ES-I3 (cell line): ENCODE measurements at regions not wholly inside any gene's neighbourhood (a gene's known extent, or its start where the extent isn't known, plus 50 kb on each side); places are given as distances from the start of the nearest gene placed in this dataset.
A peak's percentile ranks its signal among the peaks of the same experiment; 100 is the strongest.

Experiments used
- H3K36me3 ChIP-seq: 2 replicates; pipeline ENCODE4 v1.6.1; 2013; ENCODE audit warnings: mild to moderate bottlenecking, low read length, control low read depth, moderate library complexity; ENCODE audit not compliant: insufficient read depth
- H3K4me1 ChIP-seq: 2 replicates; pipeline ENCODE4 v1.6.1; 2013; ENCODE audit warnings: mild to moderate bottlenecking, control low read depth, low read length; ENCODE audit not compliant: insufficient read depth
- H3K9ac ChIP-seq: 2 replicates; pipeline ENCODE4 v1.6.1; 2013; ENCODE audit warnings: low read depth, mild to moderate bottlenecking, low read length, moderate library complexity
- H3K9me3 ChIP-seq: 2 replicates; pipeline ENCODE4 v1.6.1; 2013; ENCODE audit warnings: mild to moderate bottlenecking, low read length, moderate library complexity; ENCODE audit not compliant: control insufficient read depth, insufficient read depth

DNA sequence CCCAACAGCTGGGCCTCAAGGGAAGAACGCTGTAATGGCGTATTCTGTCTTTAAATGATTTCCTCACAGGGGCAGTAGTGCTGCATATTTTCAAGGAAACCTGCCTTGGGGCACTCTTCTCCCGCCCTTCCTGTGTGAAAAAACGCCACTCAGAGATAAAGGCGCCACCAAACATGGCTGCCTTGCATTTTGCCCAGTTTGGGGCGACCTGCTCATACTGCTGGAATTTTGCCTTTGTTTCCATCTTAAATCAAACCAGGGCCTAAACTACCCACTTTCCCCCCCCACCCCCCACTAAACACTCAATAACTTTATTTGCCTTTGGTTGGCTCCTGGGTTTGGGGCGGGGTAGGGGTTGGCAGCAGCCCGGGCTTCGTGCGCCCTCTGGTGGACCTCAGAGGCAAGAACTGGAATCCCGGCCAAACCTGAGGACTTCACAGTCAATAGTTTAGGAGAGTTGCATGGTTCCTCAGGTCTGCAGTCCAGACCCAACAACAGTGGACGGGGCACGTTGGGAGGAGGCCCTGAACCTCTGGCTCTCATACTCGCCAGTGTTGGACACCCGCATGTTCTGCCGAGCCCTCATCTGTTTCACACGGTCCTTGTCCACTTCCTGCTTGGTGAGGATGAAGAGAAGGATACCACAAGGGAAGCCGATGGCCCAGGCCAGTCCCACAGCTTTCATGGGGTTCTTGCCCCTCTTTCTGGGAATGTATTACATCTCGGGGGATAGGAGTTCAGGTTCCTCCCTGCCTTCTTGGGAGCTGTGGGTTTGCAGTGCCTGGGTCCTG is 220.1 kb upstream of the STK26 start:
- Histone ChIP-seq H3K9me3 (peaks cover 3% of the 10 kb centered on the region; the same call in 1 of the 2 replicates), H3K36me3 (peaks cover 10% of the 10 kb centered on the region), H3K4me1 (peaks cover 4% of the 10 kb centered on the region; the same call in 1 of the 2 replicates), H3K9ac (no peak overlapping the region; the same call in 1 of the 2 replicates)

DNA sequence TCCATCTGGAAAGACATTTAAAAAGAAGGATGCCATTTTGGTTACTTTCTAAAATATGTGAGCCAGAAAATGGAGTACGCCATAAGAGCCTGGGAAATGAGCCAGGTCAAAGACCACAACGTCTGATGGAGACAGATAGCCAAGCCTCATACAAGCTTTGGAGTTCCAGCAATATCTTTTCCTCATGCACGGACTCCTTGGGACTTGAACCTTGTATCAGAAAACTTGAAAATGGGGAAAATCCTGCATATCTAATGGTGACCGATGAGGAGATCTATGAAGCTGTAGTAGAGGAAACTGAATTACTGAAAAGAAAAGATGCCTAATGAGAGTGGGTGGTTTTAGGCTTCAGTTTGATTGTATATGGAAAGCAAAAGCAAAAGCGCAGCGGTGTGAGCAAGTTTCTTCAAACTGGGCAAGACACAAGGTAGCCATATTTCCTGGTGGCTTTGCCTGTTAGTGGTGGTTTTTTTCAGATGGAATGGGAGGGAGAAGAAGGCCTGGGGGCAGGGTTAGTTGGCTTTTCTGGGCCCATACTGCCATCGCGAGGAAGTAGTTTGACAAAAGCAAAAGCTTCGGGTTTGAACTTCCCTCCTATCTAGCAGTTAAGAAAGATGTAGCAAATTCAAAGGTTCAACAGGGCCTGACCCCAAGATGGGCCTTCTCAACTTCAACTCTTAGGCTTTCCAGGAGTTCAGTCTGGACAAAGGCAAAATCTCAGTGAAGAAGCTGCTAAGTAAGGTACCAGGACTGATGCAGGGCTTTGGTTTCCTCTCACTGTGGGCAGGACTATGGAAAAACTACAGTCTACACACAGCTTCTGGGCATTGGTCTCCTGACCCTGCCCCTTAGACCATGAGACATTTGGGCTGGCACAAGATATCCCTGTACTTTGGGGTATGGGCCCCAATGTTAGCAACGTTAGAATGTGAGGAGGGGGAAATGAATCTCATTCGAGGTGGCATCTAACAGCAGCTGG is 210.0 kb upstream of the STK26 start:
- Histone ChIP-seq H3K36me3 (peaks cover 24% of the 10 kb centered on the region), H3K9me3 (peaks cover 12% of the 10 kb centered on the region), H3K4me1 (no peaks in the 10 kb centered on the region), H3K9ac (no peak overlapping the region)

DNA sequence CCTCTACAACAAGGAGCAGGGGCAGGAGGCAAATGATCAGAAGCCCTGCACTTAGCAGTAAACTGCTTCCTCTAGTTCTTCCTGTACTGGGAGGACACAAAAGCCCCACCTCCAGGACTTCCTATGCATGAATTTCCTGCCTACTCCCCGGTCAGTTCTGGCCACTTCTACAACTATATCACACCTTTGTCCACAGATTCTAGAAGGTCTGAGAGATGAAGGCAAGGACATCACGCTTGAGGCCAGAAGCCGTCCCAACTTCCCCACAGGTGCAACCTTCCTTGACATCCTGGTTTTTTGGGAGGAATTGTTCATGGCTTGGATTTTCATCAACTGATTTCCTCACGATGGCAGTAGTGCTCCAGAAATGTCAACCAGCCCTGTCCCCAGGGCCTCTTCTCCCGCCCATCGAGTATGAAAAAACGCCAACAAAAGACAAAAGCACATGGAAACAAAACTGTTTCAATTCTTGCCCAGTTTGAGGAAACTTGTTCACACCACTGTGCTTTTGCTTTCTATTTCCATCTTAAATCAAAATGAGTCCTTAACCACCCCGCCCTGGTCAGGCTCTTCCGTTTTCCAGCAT is 206.5 kb upstream of the STK26 start:
- Histone ChIP-seq H3K9ac (no peak overlapping the region), H3K9me3 (peaks cover 12% of the 10 kb centered on the region), H3K36me3 (peaks cover 39% of the 10 kb centered on the region), H3K4me1 (no peaks in the 10 kb centered on the region)

DNA sequence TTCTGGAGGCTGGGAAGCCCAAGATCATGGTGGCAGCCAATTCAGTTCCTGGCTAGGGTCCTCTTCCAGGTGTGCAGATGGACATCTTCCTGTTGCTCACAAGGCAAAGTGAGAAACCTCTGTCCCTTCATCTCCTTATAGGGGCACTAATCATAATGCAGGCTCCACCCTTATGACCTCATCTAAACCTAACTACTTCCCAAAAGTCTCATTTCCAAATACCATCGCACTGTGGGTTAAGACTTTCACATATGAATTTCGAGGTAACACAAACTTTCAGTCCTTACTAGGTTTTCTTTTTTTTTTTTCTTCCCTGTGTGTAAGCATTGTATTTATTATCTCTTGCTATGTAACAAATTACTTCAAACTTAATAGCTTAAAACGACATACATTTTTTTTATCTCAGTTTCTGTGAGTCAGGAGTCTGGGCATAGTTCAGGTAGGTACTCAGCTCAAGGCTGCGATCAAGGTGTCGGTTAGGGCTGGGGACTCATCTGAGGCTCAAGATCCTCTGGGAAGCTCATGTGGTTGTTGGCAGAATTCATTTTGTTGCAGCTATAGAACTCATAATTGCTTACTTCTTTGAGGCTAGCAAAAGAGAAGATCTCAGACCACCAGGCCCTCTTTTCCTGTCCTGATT is 204.7 kb upstream of the STK26 start:
- H3K9me3 ChIP-seq: peaks cover 12% of the 10 kb centered on the region
- peaks cover 48% of the 10 kb centered on the region for H3K36me3 ChIP-seq
- H3K9ac ChIP-seq: no peak overlapping the region
- no peaks in the 10 kb centered on the region for H3K4me1 ChIP-seq

DNA sequence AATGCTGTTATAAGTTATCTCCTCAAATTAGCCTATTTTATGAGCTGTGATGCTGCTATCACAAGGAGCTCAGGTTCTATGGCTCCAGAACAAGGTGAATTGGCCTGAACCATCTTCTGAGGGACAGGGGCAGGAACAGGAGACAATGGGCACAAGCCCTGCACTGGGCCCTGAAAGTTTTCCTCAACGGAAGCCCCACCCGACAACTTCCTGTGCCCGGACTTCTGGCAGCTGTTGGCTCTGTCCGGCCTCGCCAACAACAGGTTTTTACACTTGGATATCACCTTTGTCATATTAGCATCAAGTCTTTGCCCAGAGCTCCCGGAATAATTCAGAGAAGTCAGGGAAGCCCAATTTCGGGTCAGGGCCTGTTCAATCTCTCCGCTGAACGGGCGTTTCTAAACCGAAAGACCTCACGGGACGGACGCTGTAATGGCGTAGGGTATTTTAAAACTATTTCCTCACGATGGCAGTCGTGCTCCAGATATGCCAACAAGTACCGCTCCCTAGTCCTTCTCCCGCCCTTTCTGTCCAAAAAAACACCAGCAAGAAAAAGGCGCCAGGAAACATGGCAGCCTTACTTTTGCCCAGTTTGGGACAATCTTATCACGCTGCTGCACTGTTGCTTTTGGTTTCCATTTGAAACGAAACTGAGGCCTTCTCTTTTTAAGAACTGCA is 201.0 kb upstream of the STK26 start:
- no peak overlapping the region for H3K9ac ChIP-seq
- peaks cover 44% of the 10 kb centered on the region for H3K36me3 ChIP-seq
- H3K4me1 ChIP-seq: peaks cover 9% of the 10 kb centered on the region
- H3K9me3 ChIP-seq: no peaks in the 10 kb centered on the region; the same call in 1 of the 2 replicates

DNA sequence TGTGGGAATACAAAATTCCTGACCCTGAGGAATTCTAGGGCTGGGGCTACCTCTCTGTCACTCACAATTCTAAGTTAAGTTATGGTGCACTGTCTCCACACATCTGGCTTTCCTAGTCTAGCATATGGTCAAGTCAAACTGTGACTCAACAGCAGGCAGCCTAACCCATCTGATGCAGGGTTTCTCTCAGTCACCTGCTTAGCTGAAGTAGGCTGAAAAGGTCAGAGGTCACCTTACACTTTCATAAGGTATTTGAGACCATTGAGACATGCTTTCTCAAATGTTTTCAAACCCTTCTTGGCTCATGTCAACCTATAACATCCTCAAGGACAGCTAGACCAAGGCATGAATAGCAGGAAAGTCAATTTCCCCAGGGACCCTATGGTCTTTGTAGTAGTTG is 196.5 kb upstream of the STK26 start:
- H3K9ac ChIP-seq: no peak overlapping the region
- H3K4me1 ChIP-seq: peaks cover 16% of the 10 kb centered on the region
- peaks cover 25% of the 10 kb centered on the region for H3K36me3 ChIP-seq

DNA sequence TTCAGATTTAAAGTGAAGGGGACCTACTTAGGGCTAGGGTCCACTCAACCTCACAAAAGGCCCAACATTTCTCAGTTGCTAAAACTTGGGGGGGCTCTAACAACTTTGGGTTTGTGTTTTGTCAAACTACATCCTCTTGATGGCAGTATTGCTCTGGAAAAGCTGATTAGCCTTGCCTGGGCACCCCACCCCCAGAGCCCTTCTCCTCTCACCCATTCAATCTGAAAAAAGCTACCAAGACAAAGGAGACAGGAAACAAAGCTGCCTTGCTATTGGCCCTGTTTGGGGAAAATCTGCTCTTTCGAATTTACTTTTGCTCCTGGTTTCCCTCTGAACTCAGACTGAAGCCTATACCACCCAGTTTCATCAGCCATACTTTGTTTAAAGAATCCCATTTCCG is 195.2 kb upstream of the STK26 start:
- no peaks in the 10 kb centered on the region for H3K9me3 ChIP-seq
- H3K36me3 ChIP-seq: peaks cover 15% of the 10 kb centered on the region; the same call in 1 of the 2 replicates
- peak overlapping the region; percentile 74 for H3K9ac ChIP-seq
- H3K4me1 ChIP-seq: peaks cover 16% of the 10 kb centered on the region

More for the DNA sequence above, 196.5 kb upstream of the STK26 start:
- no peaks in the 10 kb centered on the region for H3K9me3 ChIP-seq

DNA sequence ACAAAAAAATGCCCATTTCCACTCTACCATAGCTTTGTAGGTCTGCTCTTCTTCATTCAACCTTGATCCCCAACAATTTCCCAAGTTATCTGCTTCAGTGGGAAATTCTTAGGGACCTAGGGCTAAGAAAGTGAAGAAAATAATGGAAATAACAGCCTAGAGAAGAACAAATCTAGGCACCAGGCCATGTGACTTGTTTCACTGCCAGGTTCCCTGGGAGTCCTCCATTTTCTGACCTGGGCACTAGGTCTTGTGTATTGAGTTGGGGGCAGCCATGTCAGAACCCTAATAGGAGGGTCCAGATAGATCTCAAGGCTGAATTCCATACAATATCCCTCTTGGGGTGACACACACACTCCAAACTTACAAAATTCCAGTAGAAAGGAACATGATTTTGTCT is 194.6 kb upstream of the STK26 start:
- peaks cover 15% of the 10 kb centered on the region; the same call in 1 of the 2 replicates for H3K36me3 ChIP-seq
- peaks cover 16% of the 10 kb centered on the region for H3K4me1 ChIP-seq
- no peaks in the 10 kb centered on the region for H3K9me3 ChIP-seq
- peak overlapping the region; percentile 74 for H3K9ac ChIP-seq

DNA sequence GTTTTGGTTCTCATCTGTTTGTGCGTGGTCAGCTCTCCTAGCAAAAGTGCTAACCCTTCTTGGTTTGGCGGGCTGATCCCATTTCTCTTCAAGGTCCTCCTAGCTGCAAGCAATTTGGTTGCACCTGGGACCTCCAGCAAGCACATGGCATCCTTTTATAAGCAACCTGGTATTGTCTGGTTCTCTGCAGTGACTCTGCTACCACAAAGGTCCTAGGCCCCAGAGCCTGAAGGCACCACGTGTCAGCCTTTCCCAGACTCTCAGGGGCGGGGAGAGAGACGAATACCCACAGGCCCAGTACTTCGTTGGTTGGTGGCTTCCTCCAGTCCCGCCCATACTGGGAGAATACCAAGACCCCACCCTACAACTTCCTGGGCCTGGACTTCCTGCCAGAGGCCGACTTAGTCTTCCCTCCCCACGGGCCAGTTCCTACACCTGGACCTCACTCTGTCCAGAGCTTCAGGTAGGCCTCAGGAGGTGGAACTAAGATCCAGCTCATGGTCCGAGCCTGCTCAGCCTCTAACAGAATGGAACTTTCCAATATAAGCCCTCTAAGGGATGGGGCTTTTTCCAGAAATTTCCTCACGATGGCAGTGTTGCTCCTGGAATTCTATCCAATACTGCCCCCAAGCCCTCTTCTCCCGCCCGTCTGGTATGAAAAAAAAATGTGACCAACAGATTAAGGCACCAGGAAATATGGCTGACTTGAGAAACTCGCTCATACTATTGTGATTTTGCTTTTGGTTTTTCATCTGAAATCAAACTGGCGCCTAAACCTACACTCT is 192.5 kb upstream of the STK26 start:
- H3K9ac ChIP-seq: peak overlapping the region; percentile 74
- H3K36me3 ChIP-seq: peaks cover 15% of the 10 kb centered on the region; the same call in 1 of the 2 replicates
- H3K4me1 ChIP-seq: peaks cover 16% of the 10 kb centered on the region
- no peaks in the 10 kb centered on the region for H3K9me3 ChIP-seq

DNA sequence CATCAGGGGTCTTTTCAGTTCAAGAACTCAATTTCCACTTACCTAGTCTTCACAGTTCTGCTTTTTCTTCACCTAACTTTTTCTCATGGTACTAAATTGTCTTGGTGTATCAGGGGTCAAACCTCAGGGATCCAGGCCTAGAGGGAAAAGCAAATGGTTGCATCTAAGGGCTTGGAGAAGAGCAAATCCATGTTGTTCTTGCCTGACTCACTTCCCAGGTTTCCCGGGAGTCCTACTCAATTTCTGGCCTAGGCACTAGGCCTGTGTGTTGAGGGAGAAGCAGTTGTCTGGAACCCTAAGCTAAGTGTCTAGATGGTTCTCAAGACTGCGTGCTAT is 191.9 kb upstream of the STK26 start:
- Histone ChIP-seq H3K9me3 (no peaks in the 10 kb centered on the region), H3K4me1 (peaks cover 16% of the 10 kb centered on the region), H3K36me3 (peaks cover 13% of the 10 kb centered on the region; the same call in 1 of the 2 replicates), H3K9ac (peak overlapping the region; percentile 74)

DNA sequence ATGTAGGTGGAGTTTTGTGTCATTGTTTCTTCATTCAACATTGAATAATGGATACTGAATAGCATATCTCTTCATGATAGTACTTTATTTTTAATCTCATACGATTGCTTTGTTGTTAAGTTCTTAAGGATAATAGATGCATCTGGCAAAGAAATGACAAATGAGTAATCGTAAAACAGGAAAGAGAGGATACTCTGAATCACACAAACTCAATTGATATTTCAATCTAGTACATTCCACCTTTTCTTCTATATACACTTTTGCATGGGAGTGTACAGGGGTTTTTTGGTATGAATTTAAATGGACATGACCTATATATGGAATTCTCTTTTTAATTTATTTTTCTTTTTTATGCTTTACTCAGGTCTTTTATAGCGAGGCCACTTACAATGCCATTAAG is 186.9 kb upstream of the STK26 start:
- no peaks in the 10 kb centered on the region for H3K36me3 ChIP-seq
- no peaks in the 10 kb centered on the region; the same call in 1 of the 2 replicates for H3K4me1 ChIP-seq
- no peak overlapping the region for H3K9ac ChIP-seq
- H3K9me3 ChIP-seq: no peaks in the 10 kb centered on the region

DNA sequence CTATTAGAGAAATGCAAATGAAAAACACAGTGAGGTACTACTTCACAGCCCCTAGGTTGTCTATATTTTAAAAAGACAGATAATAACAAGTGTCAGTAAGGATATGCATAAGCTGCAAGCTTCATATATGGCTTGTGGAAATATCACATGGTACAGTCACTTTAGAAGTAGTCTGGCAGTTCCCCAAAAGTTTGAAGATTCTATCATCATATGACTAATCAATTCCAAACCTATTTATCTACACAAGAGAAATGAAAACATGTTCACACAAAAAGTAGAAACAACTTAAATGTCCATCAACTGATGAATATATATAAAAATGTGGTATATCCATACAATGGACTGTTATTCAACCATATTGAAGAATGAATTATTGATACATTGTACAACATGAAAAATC is 185.8 kb upstream of the STK26 start:
- Histone ChIP-seq H3K9me3 (no peaks in the 10 kb centered on the region), H3K36me3 (no peaks in the 10 kb centered on the region), H3K4me1 (no peaks in the 10 kb centered on the region; the same call in 1 of the 2 replicates), H3K9ac (no peak overlapping the region)
